ENCODE measurements at regions not wholly inside any gene's neighbourhood (a gene's known extent, or its start where the extent isn't known, plus 50 kb on each side); places are given as distances from the start of the nearest gene placed in this dataset.

GRCh38 chr4:126710935-126711334, 921.8 kb upstream of the INTU start:
- Histone ChIP-seq H3K27ac (no peak overlapping the region), H3K27me3 (no peaks in the 10 kb centered on the region), H3K4me1 (no peaks in the 10 kb centered on the region), H3K4me3 (no peak overlapping the region), H3K36me3 (no peaks in the 10 kb centered on the region), H3K9me3 (no peaks in the 10 kb centered on the region)
- TF ChIP-seq POLR2AphosphoS5 (IDR thresholded peaks at IDR 0.05) = no peak
- no peak for TF ChIP-seq CTCF (IDR thresholded peaks at IDR 0.05)
- TF ChIP-seq EP300 (IDR thresholded peaks at IDR 0.05) = no peak
- TF ChIP-seq POLR2A (IDR thresholded peaks at IDR 0.05) = no peak
- intact Hi-C loops (cut with DNase I) = no loop called here
- no peak for DNase-seq

GRCh38 chr4:126715067-126715466, 917.7 kb upstream of the INTU start:
- intact Hi-C loops (cut with DNase I) = no loop called here

GRCh38 chr4:126715681-126716080, 917.1 kb upstream of the INTU start:
- TF ChIP-seq POLR2AphosphoS5 (IDR thresholded peaks at IDR 0.05) (no peak), CTCF (IDR thresholded peaks at IDR 0.05) (no peak), EP300 (IDR thresholded peaks at IDR 0.05) (no peak), POLR2A (IDR thresholded peaks at IDR 0.05) (no peak)
- Histone ChIP-seq H3K4me3 (no peak overlapping the region), H3K27me3 (no peaks in the 10 kb centered on the region), H3K36me3 (no peaks in the 10 kb centered on the region), H3K27ac (no peak overlapping the region), H3K4me1 (no peaks in the 10 kb centered on the region), H3K9me3 (no peaks in the 10 kb centered on the region)
- intact Hi-C loops (cut with DNase I) = no loop called here
- WGBS, 2 donors = 84 to 89% methylated on average over 3 of the region's 3 CpGs
- DNase-seq = no peak

More at GRCh38 chr4:126715067-126715466, 917.7 kb upstream of the INTU start:
- DNase-seq = no peak
- no peaks in the 10 kb centered on the region for H3K27me3 ChIP-seq
- no peak overlapping the region for H3K27ac ChIP-seq
- H3K9me3 ChIP-seq = no peaks in the 10 kb centered on the region
- WGBS, 2 donors = 89 to 93% methylated on average over 8 of the region's 8 CpGs
- H3K4me3 ChIP-seq = no peak overlapping the region
- H3K36me3 ChIP-seq = no peaks in the 10 kb centered on the region
- no peaks in the 10 kb centered on the region for H3K4me1 ChIP-seq
- TF ChIP-seq EP300 (IDR thresholded peaks at IDR 0.05) = no peak
- no peak for TF ChIP-seq CTCF (IDR thresholded peaks at IDR 0.05)
- no peak for TF ChIP-seq POLR2A (IDR thresholded peaks at IDR 0.05)
- no peak for TF ChIP-seq POLR2AphosphoS5 (IDR thresholded peaks at IDR 0.05)

GRCh38 chr4:126718136-126718535, 914.6 kb upstream of the INTU start:
- intact Hi-C loops (cut with DNase I) = no loop called here
- TF ChIP-seq POLR2A (IDR thresholded peaks at IDR 0.05) = no peak
- no peak for TF ChIP-seq POLR2AphosphoS5 (IDR thresholded peaks at IDR 0.05)
- TF ChIP-seq CTCF (IDR thresholded peaks at IDR 0.05) = no peak
- no peak for TF ChIP-seq EP300 (IDR thresholded peaks at IDR 0.05)

GRCh38 chr4:126719852-126720251, 912.9 kb upstream of the INTU start:
- H3K27ac ChIP-seq = no peak overlapping the region
- no peaks in the 10 kb centered on the region for H3K36me3 ChIP-seq
- no peak for DNase-seq
- H3K4me1 ChIP-seq = no peaks in the 10 kb centered on the region
- H3K27me3 ChIP-seq = no peaks in the 10 kb centered on the region
- H3K4me3 ChIP-seq = no peak overlapping the region
- no peaks in the 10 kb centered on the region for H3K9me3 ChIP-seq
- intact Hi-C loops (cut with DNase I) = no loop called here
- WGBS, 2 donors = 72 to 79% methylated on average over 3 of the region's 3 CpGs
- TF ChIP-seq CTCF (IDR thresholded peaks at IDR 0.05) = no peak
- no peak for TF ChIP-seq POLR2A (IDR thresholded peaks at IDR 0.05)

More at GRCh38 chr4:126718136-126718535, 914.6 kb upstream of the INTU start:
- Histone ChIP-seq H3K27ac (no peak overlapping the region), H3K4me1 (no peaks in the 10 kb centered on the region), H3K36me3 (no peaks in the 10 kb centered on the region), H3K9me3 (no peaks in the 10 kb centered on the region), H3K27me3 (no peaks in the 10 kb centered on the region), H3K4me3 (no peak overlapping the region)
- WGBS, 2 donors = 62 to 65% methylated on average over 4 of the region's 4 CpGs
- no peak for DNase-seq
